Lung (tissue), 11 donors: ENCODE measurements at regions not wholly inside any gene's neighbourhood (a gene's known extent, or its start where the extent isn't known, plus 50 kb on each side); places are given as distances from the start of the nearest gene placed in this dataset.

Experiments
- ATAC-seq: fragments of 200-7000 bp; cut with Tn5 transposase; one replicate; pipeline ENCODE4 v1.9.1; 2020; ENCODE audit warnings: moderate number of reproducible peaks; ENCODE audit not compliant: insufficient read depth, low FRiP score
- DNase-seq, 3 donors: peaks; one replicate each; pipeline ENCODE4 v3.0.0-alpha.2; 2013 to 2017
- H3K27ac ChIP-seq, 2 donors: one replicate each; pipeline ENCODE4 v1.5.1; 2013; ENCODE audit warnings: mild to moderate bottlenecking in 2 of 2, moderate library complexity in 2 of 2, control low read depth in 1 of 2, inconsistent platforms in 1 of 2, low read depth in 1 of 2, low read length in 1 of 2
- H3K27me3 ChIP-seq, 3 donors: one replicate each; pipeline ENCODE4 v1.5.1; 2013; ENCODE audit warnings: low read length in 2 of 3; ENCODE audit not compliant: control insufficient read depth in 3 of 3, insufficient read depth in 3 of 3
- H3K36me3 ChIP-seq, 4 donors: one replicate each; pipeline ENCODE4 v1.5.1; 2013; ENCODE audit warnings: low read length in 4 of 4, mild to moderate bottlenecking in 1 of 4, moderate library complexity in 1 of 4; ENCODE audit not compliant: control insufficient read depth in 4 of 4, insufficient read depth in 4 of 4
- H3K4me1 ChIP-seq, 5 donors: one replicate each; pipeline ENCODE4 v1.5.1; 2013; ENCODE audit warnings: low read length in 5 of 5, mild to moderate bottlenecking in 2 of 5, moderate library complexity in 1 of 5; ENCODE audit not compliant: control insufficient read depth in 5 of 5, insufficient read depth in 5 of 5
- H3K4me3 ChIP-seq: one replicate; pipeline ENCODE4 v1.5.1; 2013; ENCODE audit warnings: mild to moderate bottlenecking, control low read depth, moderate library complexity
- H3K9ac ChIP-seq, 2 donors: one replicate each; pipeline ENCODE4 v1.5.1; 2013; ENCODE audit warnings: low read length in 2 of 2, control low read depth in 1 of 2; ENCODE audit not compliant: insufficient read depth in 1 of 2
- H3K9me3 ChIP-seq, 4 donors: one replicate each; pipeline ENCODE4 v1.5.1; 2013; ENCODE audit warnings: low read length in 3 of 4, mild to moderate bottlenecking in 1 of 4, moderate library complexity in 1 of 4; ENCODE audit not compliant: control insufficient read depth in 4 of 4, insufficient read depth in 3 of 4
- WGBS, 2 donors: extraction: QIAGEN DNeasy Blood & Tissue Kit; methylation state at CpG; one replicate each; pipeline ENCODE4 v1.1.7; 2013; 5-methylcytosine and 5-hydroxymethylcytosine counted together
- TF ChIP-seq, protein P1 (sequence below): IDR thresholded peaks from 2 replicates; pipeline ENCODE4 v1.5.1; 2012; ENCODE audit warnings: mild to moderate bottlenecking; ENCODE audit errors: control extremely low read depth, extremely low read depth
- donor health status: control.
- donor health status: control.
- donor health status: Bipolar disorder and iron deficiency.
- donor health status: healthy.
- donor health status: DM: yes; HTN: yes; CAD: no.

DNA sequence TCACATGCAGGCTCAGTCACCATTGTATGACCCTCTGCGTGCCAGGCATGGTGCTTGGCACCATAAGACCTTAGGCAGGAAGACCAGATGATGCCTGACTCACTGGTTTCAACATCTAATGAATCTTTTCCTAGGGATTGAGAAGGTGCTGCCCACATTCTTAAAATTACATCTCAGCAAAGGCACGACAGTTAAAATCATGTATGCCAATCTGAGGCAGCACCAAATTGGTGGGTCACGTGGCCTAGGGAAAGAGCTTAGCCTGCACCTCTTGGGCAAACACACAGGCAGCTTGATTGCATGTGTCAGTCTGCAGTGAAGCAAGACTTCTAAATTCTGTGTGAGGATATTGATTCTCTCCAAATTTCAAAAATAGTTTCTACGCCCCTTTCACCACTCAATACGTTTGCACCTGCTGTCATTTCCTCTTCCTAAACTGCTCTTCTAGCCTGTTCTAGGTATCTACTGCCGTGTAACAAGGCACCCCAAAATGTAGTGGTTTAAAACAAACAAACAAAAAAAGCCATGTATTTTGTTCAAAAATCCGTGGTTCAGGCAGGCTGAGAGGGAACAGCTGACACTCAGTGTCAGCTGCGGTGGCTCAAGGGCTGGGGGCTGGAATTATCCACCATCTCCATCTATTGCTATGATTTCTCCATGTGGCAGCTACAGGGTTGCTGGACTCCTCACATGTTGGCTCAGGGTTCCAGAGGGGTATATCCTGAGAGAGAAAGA is 160.2 kb upstream of the FGGY start:
- no peak overlapping the region for H3K27ac ChIP-seq
- DNase-seq (no peak), ATAC-seq (no peak)
- no peak overlapping the region for H3K9ac ChIP-seq
- no peaks in the 10 kb centered on the region for H3K36me3 ChIP-seq
- WGBS, 2 donors, result 59 to 74% methylated on average over 8 of the region's 8 CpGs
- H3K4me1 ChIP-seq, result peaks cover 0 to 26% (median 6%) of the 10 kb centered on the region in 5 donors
- H3K9me3 ChIP-seq, result no peaks in the 10 kb centered on the region
- no peaks in the 10 kb centered on the region for H3K27me3 ChIP-seq
- TF ChIP-seq, protein P1, sequence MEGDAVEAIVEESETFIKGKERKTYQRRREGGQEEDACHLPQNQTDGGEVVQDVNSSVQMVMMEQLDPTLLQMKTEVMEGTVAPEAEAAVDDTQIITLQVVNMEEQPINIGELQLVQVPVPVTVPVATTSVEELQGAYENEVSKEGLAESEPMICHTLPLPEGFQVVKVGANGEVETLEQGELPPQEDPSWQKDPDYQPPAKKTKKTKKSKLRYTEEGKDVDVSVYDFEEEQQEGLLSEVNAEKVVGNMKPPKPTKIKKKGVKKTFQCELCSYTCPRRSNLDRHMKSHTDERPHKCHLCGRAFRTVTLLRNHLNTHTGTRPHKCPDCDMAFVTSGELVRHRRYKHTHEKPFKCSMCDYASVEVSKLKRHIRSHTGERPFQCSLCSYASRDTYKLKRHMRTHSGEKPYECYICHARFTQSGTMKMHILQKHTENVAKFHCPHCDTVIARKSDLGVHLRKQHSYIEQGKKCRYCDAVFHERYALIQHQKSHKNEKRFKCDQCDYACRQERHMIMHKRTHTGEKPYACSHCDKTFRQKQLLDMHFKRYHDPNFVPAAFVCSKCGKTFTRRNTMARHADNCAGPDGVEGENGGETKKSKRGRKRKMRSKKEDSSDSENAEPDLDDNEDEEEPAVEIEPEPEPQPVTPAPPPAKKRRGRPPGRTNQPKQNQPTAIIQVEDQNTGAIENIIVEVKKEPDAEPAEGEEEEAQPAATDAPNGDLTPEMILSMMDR, result no peak
- H3K4me3 ChIP-seq, result no peak overlapping the region

DNA sequence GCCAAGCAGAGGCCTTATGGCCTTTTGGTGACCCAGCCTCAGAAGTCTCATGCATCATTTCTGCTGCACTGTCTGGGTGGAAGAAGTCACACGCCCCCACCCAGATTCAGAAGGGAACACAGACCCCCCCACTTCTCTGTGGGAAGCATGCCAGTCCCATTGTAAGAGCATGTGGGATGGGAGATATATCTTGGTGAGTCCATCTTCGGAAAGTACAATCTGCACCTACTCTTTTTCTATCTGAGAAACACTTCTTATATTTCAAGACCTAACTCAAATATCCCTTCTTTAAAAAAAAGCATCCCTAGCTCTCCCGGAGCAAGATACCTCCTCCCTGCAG is 159.6 kb upstream of the FGGY start:
- 80 to 91% methylated on average over 3 of the region's 3 CpGs for WGBS, 2 donors
- H3K4me3 ChIP-seq, result no peak overlapping the region
- TF ChIP-seq, protein P1, result no peak
- no peaks in the 10 kb centered on the region for H3K27me3 ChIP-seq
- peaks cover 0 to 26% (median 4%) of the 10 kb centered on the region in 5 donors for H3K4me1 ChIP-seq
- DNase-seq (no peak), ATAC-seq (no peak)
- no peak overlapping the region for H3K27ac ChIP-seq
- no peaks in the 10 kb centered on the region for H3K9me3 ChIP-seq
- H3K36me3 ChIP-seq, result no peaks in the 10 kb centered on the region
- H3K9ac ChIP-seq, result no peak overlapping the region

DNA sequence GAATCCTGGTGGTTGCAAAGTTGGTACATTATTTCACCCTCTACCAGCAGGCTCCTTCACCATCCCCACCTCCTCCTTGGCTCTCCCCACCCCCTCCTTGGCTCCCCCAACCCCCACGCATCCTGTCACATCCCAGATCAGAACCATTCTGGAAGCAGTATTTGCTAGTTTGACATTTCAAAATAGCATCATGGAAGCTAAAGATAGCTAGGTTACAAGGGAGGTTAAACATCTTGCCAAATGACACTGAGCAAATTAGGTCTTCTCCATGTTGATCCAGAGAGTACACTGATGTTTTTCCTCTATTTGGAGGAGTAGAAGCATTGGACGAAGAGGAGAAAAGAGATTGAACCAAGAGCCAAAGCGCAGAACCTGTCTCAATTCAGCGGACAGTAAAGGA is 158.9 kb upstream of the FGGY start:
- 90 to 92% methylated on average over 4 of the region's 4 CpGs for WGBS, 2 donors
- Histone ChIP-seq H3K9ac (no peak overlapping the region), H3K9me3 (no peaks in the 10 kb centered on the region), H3K4me1 (peaks cover 0 to 26% (median 4%) of the 10 kb centered on the region in 5 donors), H3K36me3 (no peaks in the 10 kb centered on the region), H3K27ac (peak overlapping the region in 1 of 2 donors; percentile 35), H3K4me3 (no peak overlapping the region), H3K27me3 (no peaks in the 10 kb centered on the region)
- TF ChIP-seq, protein P1, result no peak
- no peak for DNase-seq
- ATAC-seq, result no peak

DNA sequence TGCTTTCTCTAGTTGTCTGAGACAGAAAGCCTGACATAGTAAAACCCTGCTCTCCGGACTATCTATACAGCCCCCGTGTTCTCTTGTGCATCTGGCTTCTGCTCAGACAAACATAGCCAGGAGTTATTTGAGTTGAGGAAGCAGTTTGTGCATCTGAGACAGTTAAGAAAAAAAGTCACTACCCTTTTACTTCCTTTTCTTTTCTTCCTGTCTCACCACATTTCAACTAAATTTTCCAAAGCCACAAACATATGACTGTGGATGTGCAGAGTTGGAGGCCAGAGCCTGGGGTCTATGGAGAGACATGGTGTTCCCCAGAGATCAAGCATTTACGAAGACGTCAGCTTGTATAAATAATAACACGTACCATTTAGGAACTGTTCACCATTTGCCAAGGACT is 158.5 kb upstream of the FGGY start:
- Histone ChIP-seq H3K36me3 (no peaks in the 10 kb centered on the region), H3K4me3 (no peak overlapping the region), H3K9ac (no peak overlapping the region), H3K27ac (peak overlapping the region in 1 of 2 donors; percentile 35), H3K4me1 (peaks cover 0 to 26% (median 4%) of the 10 kb centered on the region in 5 donors), H3K9me3 (no peaks in the 10 kb centered on the region), H3K27me3 (no peaks in the 10 kb centered on the region)
- TF ChIP-seq, protein P1, result no peak
- WGBS, 2 donors, result 20 to 58% methylated on average over 5 of the region's 5 CpGs
- no peak for ATAC-seq
- DNase-seq, result peak in 2 of 3 donors; percentile 37 to 45
